A673 (cell line): ENCODE measurements at regions not wholly inside any gene's neighbourhood (a gene's known extent, or its start where the extent isn't known, plus 50 kb on each side); places are given as distances from the start of the nearest gene placed in this dataset.

Experiments used
- BruUV-seq: library from RNA; stranded (reverse); fragments of 400-500 nt; replicated peaks from 2 replicates; lab custom pipeline; 2021; lab: Mats Ljungman, UMichigan
- CTCF ChIA-PET: fragments of 300-600 bp; sonication (Branson Sonifier 250); formaldehyde crosslinking; loops from one replicate; lab custom pipeline; 2022; ENCODE audit warnings: antibody characterized with exemption; lab: Charles Lee
- POLR2A ChIA-PET: fragments of 300-600 bp; sonication (Branson Sonifier 250); formaldehyde crosslinking; loops from one replicate; lab custom pipeline; 2022; ENCODE audit warnings: antibody characterized with exemption; ENCODE audit not compliant: low non-redundant PET; lab: Charles Lee
- DNase-seq: peaks from one replicate; pipeline ENCODE4 v3.0.0-alpha.2; 2015; ENCODE audit warnings: low spot score
- H3K27ac ChIP-seq: fragments of 200-600 bp; sonication (generic); 2 replicates; pipeline ENCODE4 v1.5.1; 2016; ENCODE audit warnings: mixed run types, low read depth, mild to moderate bottlenecking, mixed read lengths, antibody characterized with exemption, low read length; ENCODE audit not compliant: poor library complexity, severe bottlenecking
- H3K27me3 ChIP-seq: fragments of 200-600 bp; sonication (generic); replicated peaks from 2 replicates; pipeline ENCODE4 v1.6.1; 2017; ENCODE audit warnings: mixed run types, low read depth, mild to moderate bottlenecking, mixed read lengths, antibody characterized with exemption, low read length; ENCODE audit not compliant: insufficient read depth, poor library complexity
- H3K36me3 ChIP-seq: fragments of 200-600 bp; sonication (generic); 2 replicates; pipeline ENCODE4 v1.6.1; 2016; ENCODE audit warnings: mixed run types, mild to moderate bottlenecking, mixed read lengths, antibody characterized with exemption, low read length; ENCODE audit not compliant: insufficient read depth, poor library complexity, severe bottlenecking
- H3K4me1 ChIP-seq: fragments of 200-600 bp; sonication (generic); 2 replicates; pipeline ENCODE4 v1.6.1; 2017; ENCODE audit warnings: mixed run types, mild to moderate bottlenecking, mixed read lengths, antibody characterized with exemption, low read length; ENCODE audit not compliant: insufficient read depth, poor library complexity, severe bottlenecking
- H3K4me3 ChIP-seq: fragments of 200-600 bp; sonication (generic); 2 replicates; pipeline ENCODE4 v1.5.1; 2016; ENCODE audit warnings: low read depth, mixed run types, mild to moderate bottlenecking, mixed read lengths, low read length; ENCODE audit not compliant: poor library complexity, severe bottlenecking
- H3K9me3 ChIP-seq: fragments of 200-600 bp; sonication (generic); 2 replicates; pipeline ENCODE4 v1.6.1; 2016; ENCODE audit warnings: mixed run types, low read depth, mild to moderate bottlenecking, mixed read lengths, antibody characterized with exemption, low read length; ENCODE audit not compliant: poor library complexity, severe bottlenecking
- EZH2 ChIP-seq: fragments of 200-600 bp; sonication (generic); IDR thresholded peaks from 2 replicates; pipeline ENCODE4 v1.6.1; 2017; ENCODE audit warnings: borderline replicate concordance, low read depth, mild to moderate bottlenecking, mixed read lengths, antibody characterized with exemption, low read length; ENCODE audit not compliant: poor library complexity, severe bottlenecking
- intact Hi-C: fragments of 100-400 bp; cut with micrococcal nuclease; formaldehyde crosslinking; loops from one replicate; pipeline ENCODE4 v1.10.0; 2022; ENCODE audit not compliant: unreplicated experiment
- TF ChIP-seq, protein P1 (sequence below): fragments of 300-800, 200-600 bp; sonication (generic); conservative IDR thresholded peaks from 2 replicates; pipeline ENCODE4 v1.5.1; 2017; ENCODE audit warnings: low read depth, mild to moderate bottlenecking, antibody characterized with exemption, low read length, moderate library complexity, mixed read lengths

- POLR2A ChIA-PET, result no interaction called here
- TF ChIP-seq, protein P1, sequence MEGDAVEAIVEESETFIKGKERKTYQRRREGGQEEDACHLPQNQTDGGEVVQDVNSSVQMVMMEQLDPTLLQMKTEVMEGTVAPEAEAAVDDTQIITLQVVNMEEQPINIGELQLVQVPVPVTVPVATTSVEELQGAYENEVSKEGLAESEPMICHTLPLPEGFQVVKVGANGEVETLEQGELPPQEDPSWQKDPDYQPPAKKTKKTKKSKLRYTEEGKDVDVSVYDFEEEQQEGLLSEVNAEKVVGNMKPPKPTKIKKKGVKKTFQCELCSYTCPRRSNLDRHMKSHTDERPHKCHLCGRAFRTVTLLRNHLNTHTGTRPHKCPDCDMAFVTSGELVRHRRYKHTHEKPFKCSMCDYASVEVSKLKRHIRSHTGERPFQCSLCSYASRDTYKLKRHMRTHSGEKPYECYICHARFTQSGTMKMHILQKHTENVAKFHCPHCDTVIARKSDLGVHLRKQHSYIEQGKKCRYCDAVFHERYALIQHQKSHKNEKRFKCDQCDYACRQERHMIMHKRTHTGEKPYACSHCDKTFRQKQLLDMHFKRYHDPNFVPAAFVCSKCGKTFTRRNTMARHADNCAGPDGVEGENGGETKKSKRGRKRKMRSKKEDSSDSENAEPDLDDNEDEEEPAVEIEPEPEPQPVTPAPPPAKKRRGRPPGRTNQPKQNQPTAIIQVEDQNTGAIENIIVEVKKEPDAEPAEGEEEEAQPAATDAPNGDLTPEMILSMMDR, result no peak
- TF ChIP-seq EZH2, result no peak
- Histone ChIP-seq H3K4me1 (no peaks in the 10 kb centered on the region), H3K4me3 (no peak overlapping the region), H3K9me3 (no peaks in the 10 kb centered on the region), H3K27me3 (no peaks in the 10 kb centered on the region), H3K36me3 (no peaks in the 10 kb centered on the region), H3K27ac (no peak overlapping the region)
- CTCF ChIA-PET, result no interaction called here
- no peak for DNase-seq
- no TSS peak for BruUV-seq
- intact Hi-C loops, result no loop called here
Observed at GRCh38 chr6:156719395-156719719, 57.8 kb upstream of the ARID1B start.

DNA sequence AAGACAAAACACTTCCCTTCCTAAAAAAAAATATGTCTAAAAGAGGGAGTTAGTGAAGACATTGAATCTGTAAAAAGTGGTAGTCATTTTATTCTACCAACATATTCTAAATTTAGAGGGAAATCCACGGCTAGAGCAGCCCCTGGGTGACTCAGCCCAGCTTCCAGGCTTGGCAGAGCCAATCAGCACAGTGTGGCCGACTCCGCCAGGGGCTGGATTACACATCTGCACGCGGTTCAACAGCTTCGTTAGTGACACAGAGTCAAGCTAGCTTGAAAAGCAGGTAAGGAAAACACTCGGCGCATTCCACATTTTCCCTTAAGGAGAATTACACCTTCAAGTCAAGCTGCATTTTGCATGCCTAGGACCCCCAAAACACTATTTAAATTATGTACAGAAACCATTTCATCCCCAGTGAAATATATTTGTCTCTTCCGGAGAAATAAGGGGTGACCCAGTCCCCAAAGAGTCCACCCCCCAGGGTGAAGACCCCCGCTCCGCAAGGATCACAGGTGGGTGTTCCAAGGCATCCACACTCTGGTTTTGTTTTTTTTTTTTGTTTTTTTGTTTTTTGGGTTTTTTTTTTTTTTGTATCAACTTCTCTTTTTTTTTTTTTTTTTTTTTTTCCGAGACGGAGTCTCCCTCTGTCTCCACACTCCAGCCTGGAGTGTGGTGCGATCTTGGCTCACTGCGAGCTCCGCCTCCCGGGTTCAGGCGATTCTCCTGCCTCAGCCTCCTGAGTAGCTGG is 58.4 kb upstream of the ARID1B start:
- CTCF ChIA-PET, result no interaction called here
- POLR2A ChIA-PET, result no interaction called here
- no peaks in the 10 kb centered on the region for H3K27me3 ChIP-seq
- DNase-seq, result no peak
- TF ChIP-seq EZH2, result no peak
- TF ChIP-seq, protein P1, result no peak
- no peak overlapping the region for H3K27ac ChIP-seq
- no peak overlapping the region for H3K4me3 ChIP-seq
- H3K4me1 ChIP-seq, result no peaks in the 10 kb centered on the region
- intact Hi-C loops, result no loop called here
- H3K9me3 ChIP-seq, result no peaks in the 10 kb centered on the region
- no peaks in the 10 kb centered on the region for H3K36me3 ChIP-seq
- no TSS peak for BruUV-seq

GRCh38 chr6:156717542-156717941 is 59.6 kb upstream of the ARID1B start:
- no peaks in the 10 kb centered on the region for H3K4me1 ChIP-seq
- no peak overlapping the region for H3K4me3 ChIP-seq
- no peak for TF ChIP-seq EZH2
- TF ChIP-seq, protein P1, result no peak
- H3K9me3 ChIP-seq, result no peaks in the 10 kb centered on the region
- CTCF ChIA-PET, result no interaction called here
- no peaks in the 10 kb centered on the region for H3K36me3 ChIP-seq
- POLR2A ChIA-PET, result no interaction called here
- H3K27ac ChIP-seq, result no peak overlapping the region
- no peak for DNase-seq
- no peaks in the 10 kb centered on the region for H3K27me3 ChIP-seq
- intact Hi-C loops, result no loop called here
- no TSS peak for BruUV-seq
